AG04450 (cell line): ENCODE measurements at regions not wholly inside any gene's neighbourhood (a gene's known extent, or its start where the extent isn't known, plus 50 kb on each side); places are given as distances from the start of the nearest gene placed in this dataset.

Experiments used
- CTCF ChIA-PET: fragments of 300-600, 350-600 bp; formaldehyde crosslinking; extraction: SDS; loops from one replicate; lab custom pipeline; 2022; ENCODE audit warnings: antibody characterized with exemption, inconsistent platforms; lab: Charles Lee
- POLR2A ChIA-PET: fragments of 350-600 bp; formaldehyde crosslinking; extraction: SDS; loops from one replicate; lab custom pipeline; 2021; ENCODE audit warnings: antibody characterized with exemption, inconsistent platforms; lab: Yijun Ruan, JAX
- DNase-seq: peaks from one replicate; pipeline ENCODE4 v3.0.0-alpha.2; 2011; ENCODE audit warnings: low read depth, low spot score
- H3K27ac ChIP-seq: one replicate; pipeline ENCODE4 v1.5.1; 2012; ENCODE audit warnings: low read depth, low read length, control low read depth
- H3K27me3 ChIP-seq: one replicate; pipeline ENCODE4 v1.6.0; 2012; ENCODE audit warnings: low read length; ENCODE audit not compliant: control insufficient read depth, insufficient read depth
- H3K4me3 ChIP-seq: 2 replicates; pipeline ENCODE4 v1.5.1; 2011; ENCODE audit warnings: mild to moderate bottlenecking, low read depth, low read length, control low read depth
- H3K9me3 ChIP-seq: 2 replicates; pipeline ENCODE4 v1.5.1; 2012; ENCODE audit warnings: low read length; ENCODE audit not compliant: control insufficient read depth, insufficient read depth
- CTCF ChIP-seq: IDR thresholded peaks from 2 replicates; pipeline ENCODE4 v1.5.1; 2011; ENCODE audit warnings: low read depth, low read length, control low read depth, inconsistent platforms

GRCh38 chr13:19329365-19329764 is 147.7 kb upstream of the TUBA3C start:
- peaks cover 8% of the 10 kb centered on the region; the same call in 1 of the 2 replicates for H3K9me3 ChIP-seq
- ChIA-PET POLR2A (no interaction called here), CTCF (no interaction called here)
- DNase-seq: no peak
- H3K27ac ChIP-seq: no peak overlapping the region
- H3K4me3 ChIP-seq: no peak overlapping the region
- H3K27me3 ChIP-seq: no peaks in the 10 kb centered on the region
- no peak for TF ChIP-seq CTCF

GRCh38 chr13:19324325-19324724 is 142.7 kb upstream of the TUBA3C start:
- DNase-seq: no peak
- POLR2A ChIA-PET: no interaction called here
- CTCF ChIA-PET: no interaction called here
- Histone ChIP-seq H3K4me3 (no peak overlapping the region), H3K27me3 (no peaks in the 10 kb centered on the region), H3K27ac (no peak overlapping the region), H3K9me3 (peaks cover 15% of the 10 kb centered on the region; the same call in 1 of the 2 replicates)
- TF ChIP-seq CTCF: no peak

GRCh38 chr13:19321222-19321621 is 139.6 kb upstream of the TUBA3C start:
- TF ChIP-seq CTCF: no peak
- H3K27me3 ChIP-seq: no peaks in the 10 kb centered on the region
- peaks cover 15% of the 10 kb centered on the region; the same call in 1 of the 2 replicates for H3K9me3 ChIP-seq
- no peak for DNase-seq
- CTCF ChIA-PET: no interaction called here
- H3K27ac ChIP-seq: no peak overlapping the region
- H3K4me3 ChIP-seq: no peak overlapping the region
- POLR2A ChIA-PET: no interaction called here

GRCh38 chr13:19305434-19305833 is 123.8 kb upstream of the TUBA3C start:
- POLR2A ChIA-PET: no interaction called here

GRCh38 chr13:19289180-19289579 is 107.6 kb upstream of the TUBA3C start:
- H3K27me3 ChIP-seq: no peaks in the 10 kb centered on the region
- ChIA-PET POLR2A (no interaction called here), CTCF (no interaction called here)
- TF ChIP-seq CTCF: no peak
- no peak for DNase-seq
- no peak overlapping the region for H3K27ac ChIP-seq
- H3K4me3 ChIP-seq: no peak overlapping the region
- H3K9me3 ChIP-seq: peaks cover 6% of the 10 kb centered on the region

More at GRCh38 chr13:19305434-19305833, 123.8 kb upstream of the TUBA3C start:
- TF ChIP-seq CTCF: no peak
- Histone ChIP-seq H3K27ac (no peak overlapping the region), H3K27me3 (no peaks in the 10 kb centered on the region), H3K4me3 (no peak overlapping the region), H3K9me3 (peaks cover 8% of the 10 kb centered on the region)
- DNase-seq: no peak
- CTCF ChIA-PET: no interaction called here
